IMR-90 (cell line): ENCODE measurements at regions not wholly inside any gene's neighbourhood (a gene's known extent, or its start where the extent isn't known, plus 50 kb on each side); places are given as distances from the start of the nearest gene placed in this dataset.

Experiments
- ATAC-seq: fragments of 200-7000 bp; cut with Tn5 transposase; 2 replicates; pipeline ENCODE4 v1.9.1; 2020; ENCODE audit warnings: low read depth, mild to moderate bottlenecking, moderate library complexity
- BruUV-seq: library from RNA; stranded (reverse); fragments of 400-500 nt; replicated peaks from 2 replicates; lab custom pipeline; 2021; lab: Mats Ljungman, UMichigan
- CTCF ChIA-PET: fragments of 300-600 bp; formaldehyde crosslinking; extraction: SDS; loops from one replicate; lab custom pipeline; 2021; ENCODE audit warnings: antibody characterized with exemption; lab: Yijun Ruan, JAX
- POLR2A ChIA-PET: fragments of 300-600 bp; sonication (Branson Sonifier 250); formaldehyde crosslinking; loops from one replicate; lab custom pipeline; 2022; ENCODE audit warnings: antibody characterized with exemption; ENCODE audit not compliant: unreplicated experiment; lab: Charles Lee
- DNase-seq: peaks from one replicate; pipeline ENCODE4 v3.0.0; 2013
- H2AFZ ChIP-seq: replicated peaks from 2 replicates; pipeline ENCODE3; 2013; ENCODE audit warnings: low read length, mild to moderate bottlenecking; ENCODE audit not compliant: poor library complexity
- H2AK5ac ChIP-seq: 2 replicates; pipeline ENCODE4 v1.6.1; 2013; ENCODE audit warnings: low read depth, low read length, inconsistent platforms
- H2AK9ac ChIP-seq: replicated peaks from 2 replicates; pipeline ENCODE3; 2013; ENCODE audit warnings: mild to moderate bottlenecking, low read depth, low read length, moderate library complexity; ENCODE audit not compliant: poor library complexity
- H2BK120ac ChIP-seq: 2 replicates; pipeline ENCODE4 v1.6.1; 2013; ENCODE audit warnings: low read depth, low read length, inconsistent platforms
- H2BK15ac ChIP-seq: 3 replicates; pipeline ENCODE4 v1.6.1; 2013; ENCODE audit warnings: low read depth, low read length, inconsistent platforms
- H2BK20ac ChIP-seq: 2 replicates; pipeline ENCODE4 v1.6.1; 2013; ENCODE audit warnings: low read depth, mild to moderate bottlenecking, inconsistent platforms, low read length, moderate library complexity
- H2BK5ac ChIP-seq: 2 replicates; pipeline ENCODE4 v1.6.1; 2013; ENCODE audit warnings: mild to moderate bottlenecking, low read depth, low read length, inconsistent platforms; ENCODE audit not compliant: poor library complexity, severe bottlenecking
- H3K14ac ChIP-seq: replicated peaks from 2 replicates; pipeline ENCODE4 v1.6.1; 2013; ENCODE audit warnings: low read depth, low read length, inconsistent platforms
- H3K18ac ChIP-seq: 2 replicates; pipeline ENCODE4 v1.6.1; 2013; ENCODE audit warnings: low read depth, low read length, control low read depth
- H3K23ac ChIP-seq: 2 replicates; pipeline ENCODE4 v1.6.1; 2013; ENCODE audit warnings: low read depth, low read length, inconsistent platforms
- H3K27ac ChIP-seq: 2 replicates; pipeline ENCODE4 v1.5.1; 2013; ENCODE audit warnings: mild to moderate bottlenecking, control low read depth, low read length; ENCODE audit not compliant: insufficient read depth
- H3K27me3 ChIP-seq: 2 replicates; pipeline ENCODE4 v1.6.1; 2013; ENCODE audit warnings: low read length; ENCODE audit not compliant: control insufficient read depth, insufficient read depth
- H3K36me3 ChIP-seq: 2 replicates; pipeline ENCODE4 v1.6.1; 2013; ENCODE audit warnings: low read length, mixed read lengths; ENCODE audit not compliant: control insufficient read depth, insufficient read depth
- H3K4ac ChIP-seq: 2 replicates; pipeline ENCODE4 v1.6.1; 2013; ENCODE audit warnings: low read depth, low read length, inconsistent platforms
- H3K4me1 ChIP-seq: 2 replicates; pipeline ENCODE4 v1.6.1; 2013; ENCODE audit warnings: low read length, mixed read lengths; ENCODE audit not compliant: control insufficient read depth, insufficient read depth
- H3K4me2 ChIP-seq: 2 replicates; pipeline ENCODE4 v1.6.1; 2013; ENCODE audit warnings: low read depth, mild to moderate bottlenecking, control low read depth, low read length, moderate library complexity
- H3K4me3 ChIP-seq: 2 replicates; pipeline ENCODE4 v1.5.1; 2013; ENCODE audit warnings: low read depth, mild to moderate bottlenecking, control low read depth, low read length, moderate library complexity; ENCODE audit not compliant: insufficient read depth
- H3K56ac ChIP-seq: 2 replicates; pipeline ENCODE4 v1.6.1; 2013; ENCODE audit warnings: low read length, inconsistent platforms; ENCODE audit not compliant: insufficient read depth; ENCODE audit errors: extremely low read depth
- H3K79me1 ChIP-seq, 2 experiments: 2 replicates each; pipeline ENCODE4 v1.6.1; 2013; ENCODE audit warnings: low read length in 2 of 2, inconsistent platforms in 1 of 2, low read depth in 1 of 2
- H3K9ac ChIP-seq: 2 replicates; pipeline ENCODE4 v1.6.1; 2013; ENCODE audit warnings: low read depth, low read length, control low read depth
- H3K9me1 ChIP-seq: 2 replicates; pipeline ENCODE4 v1.6.1; 2013; ENCODE audit warnings: low read length, inconsistent platforms; ENCODE audit not compliant: insufficient read depth
- H3K9me3 ChIP-seq: 2 replicates; pipeline ENCODE4 v1.6.1; 2013; ENCODE audit warnings: low read length; ENCODE audit not compliant: control insufficient read depth, insufficient read depth
- H4K20me1 ChIP-seq: 2 replicates; pipeline ENCODE4 v1.6.1; 2013; ENCODE audit warnings: low read length, inconsistent platforms; ENCODE audit not compliant: insufficient read depth
- H4K5ac ChIP-seq: 2 replicates; pipeline ENCODE4 v1.6.1; 2013; ENCODE audit warnings: mild to moderate bottlenecking, low read depth, low read length, control low read depth
- H4K8ac ChIP-seq, 2 experiments: 2 replicates each; pipeline ENCODE4 v1.6.1; 2013; ENCODE audit warnings: low read depth in 2 of 2, low read length in 2 of 2, control low read depth in 1 of 2, inconsistent platforms in 1 of 2
- H4K91ac ChIP-seq: 2 replicates; pipeline ENCODE4 v1.6.1; 2013; ENCODE audit warnings: low read depth, low read length, inconsistent platforms; ENCODE audit not compliant: insufficient read depth
- BHLHE40 ChIP-seq: fragments of 150-350 bp; IDR thresholded peaks from 2 replicates; pipeline ENCODE4 v1.6.1; 2016; ENCODE audit warnings: mild to moderate bottlenecking, low read depth, low read length
- CEBPB ChIP-seq: IDR thresholded peaks from 2 replicates; pipeline ENCODE4 v1.6.1; 2012; ENCODE audit warnings: low read depth, low read length, improper control_type of control experiment
- CHD1 ChIP-seq: IDR thresholded peaks from 2 replicates; pipeline ENCODE4 v1.6.1; 2012; ENCODE audit warnings: low read depth, low read length, improper control_type of control experiment
- FOS ChIP-seq: fragments of 150-350 bp; IDR thresholded peaks from 2 replicates; pipeline ENCODE4 v1.6.1; 2016; ENCODE audit warnings: low read depth, low read length
- MAFK ChIP-seq: IDR thresholded peaks from 2 replicates; pipeline ENCODE4 v1.6.1; 2012; ENCODE audit warnings: low read depth, low read length, improper control_type of control experiment
- MAZ ChIP-seq: IDR thresholded peaks from 2 replicates; pipeline ENCODE4 v1.6.1; 2012; ENCODE audit warnings: low read depth, mild to moderate bottlenecking, low read length, improper control_type of control experiment, moderate library complexity, borderline replicate concordance
- MXI1 ChIP-seq: IDR thresholded peaks from 2 replicates; pipeline ENCODE4 v1.6.1; 2012; ENCODE audit warnings: low read depth, mild to moderate bottlenecking, low read length, moderate library complexity, borderline replicate concordance
- NFE2L2 ChIP-seq: fragments of 150-350 bp; IDR thresholded peaks from 2 replicates; pipeline ENCODE4 v1.6.1; 2016; ENCODE audit warnings: low read depth, mild to moderate bottlenecking, low read length
- POLR2A ChIP-seq: IDR thresholded peaks from 2 replicates; pipeline ENCODE4 v1.6.1; 2012; ENCODE audit warnings: mild to moderate bottlenecking, low read depth, low read length
- RAD21 ChIP-seq: IDR thresholded peaks from 2 replicates; pipeline ENCODE4 v1.6.1; 2012; ENCODE audit warnings: low read length, improper control_type of control experiment
- RCOR1 ChIP-seq: IDR thresholded peaks from 2 replicates; pipeline ENCODE4 v1.6.1; 2012; ENCODE audit warnings: mild to moderate bottlenecking, low read length, improper control_type of control experiment; ENCODE audit not compliant: insufficient replicate concordance
- RFX5 ChIP-seq: IDR thresholded peaks from 2 replicates; pipeline ENCODE4 v1.8.0; 2012; ENCODE audit warnings: low read depth, mild to moderate bottlenecking, low read length, moderate library complexity
- SMC3 ChIP-seq: fragments of 150-350 bp; IDR thresholded peaks from 2 replicates; pipeline ENCODE4 v1.6.1; 2016; ENCODE audit warnings: low read depth, mild to moderate bottlenecking, antibody characterized with exemption, low read length, moderate library complexity
- WGBS, 2 experiments: methylation state at CpG; one replicate each; pipeline versions ENCODE4 v1.1.5 to v1.1.7; 2013; ENCODE audit warnings: missing lambda C conversion rate in 2 of 2; ENCODE audit not compliant: insufficient read length in 1 of 2; ENCODE audit errors: extremely low coverage in 2 of 2; 5-methylcytosine and 5-hydroxymethylcytosine counted together
- dilution Hi-C: fragments of 300-500 bp; cut with HindIII; formaldehyde crosslinking; loops from one replicate; pipeline ENCODE4 v1.14.3; 2018; ENCODE audit warnings: low sequenced_read_pairs; ENCODE audit not compliant: unreplicated experiment
- in situ Hi-C: fragments of 300-500 bp; cut with MboI; formaldehyde crosslinking; loops from 3 replicates; pipeline ENCODE4 v1.14.3; 2019; ENCODE audit warnings: low sequenced_read_pairs, inconsistent platforms, mixed read lengths
- intact Hi-C: fragments of 100-400 bp; cut with micrococcal nuclease; formaldehyde crosslinking; loops from 2 replicates; pipeline ENCODE4 v1.10.0; 2022
- TF ChIP-seq, protein P1 (sequence below): conservative IDR thresholded peaks from 2 replicates; pipeline ENCODE4 v1.5.1; 2012; ENCODE audit warnings: mild to moderate bottlenecking, low read depth, low read length, improper control_type of control experiment
- TF ChIP-seq, protein P2 (sequence below): fragments of 150-350 bp; IDR thresholded peaks from 2 replicates; pipeline ENCODE4 v1.6.1; 2016; ENCODE audit warnings: low read depth, mild to moderate bottlenecking, low read length, moderate library complexity, borderline replicate concordance
- TF ChIP-seq, protein P3 (sequence below): fragments of 150-350 bp; IDR thresholded peaks from 2 replicates; pipeline ENCODE4 v1.6.1; 2017; ENCODE audit warnings: mild to moderate bottlenecking, antibody characterized with exemption, low read length, low read depth

DNA sequence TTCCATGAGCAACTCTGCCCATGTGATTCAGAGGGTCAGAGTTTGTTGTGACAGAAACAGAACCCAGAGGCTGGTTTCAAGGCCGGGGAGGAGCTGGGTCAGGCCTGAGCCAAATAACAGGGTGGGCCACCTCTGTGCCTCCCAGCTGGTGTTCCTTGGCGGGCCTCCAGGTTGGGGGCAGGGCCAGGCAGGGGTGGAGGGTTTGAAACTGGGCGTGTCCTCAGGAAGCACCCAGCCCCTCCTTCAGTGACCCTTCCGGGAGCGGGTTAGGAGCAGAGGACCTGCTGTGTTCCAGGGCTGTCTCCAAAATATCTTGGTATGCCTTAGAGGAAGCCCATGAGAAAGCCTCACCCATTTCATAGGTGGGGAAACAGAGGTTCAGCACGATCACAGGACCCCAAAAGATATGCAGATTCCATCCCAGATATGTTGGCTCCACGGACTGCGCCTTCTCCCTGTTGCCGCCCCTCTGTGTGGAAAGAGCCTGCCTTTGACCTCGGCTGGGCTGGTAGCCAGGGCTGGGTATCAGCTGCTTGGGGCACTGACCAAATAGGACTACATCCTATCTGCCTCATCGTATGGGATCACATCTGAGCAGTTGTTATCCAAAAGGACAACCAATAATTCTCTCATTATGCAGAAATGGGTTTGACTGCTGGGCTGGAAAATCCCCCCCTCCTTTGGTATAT, 74.8 kb upstream of the GLI2 start:
- Histone ChIP-seq H2BK15ac (no peak overlapping the region), H3K9me1 (no peaks in the 10 kb centered on the region; the same call in 1 of the 2 replicates), H3K4me3 (no peak overlapping the region), H3K23ac (no peak overlapping the region), H3K9ac (no peak overlapping the region), H3K4me1 (0 out of 2 replicates have a peak, but pooled peaks cover 1% of the 10 kb centered on the region), H4K91ac (no peak overlapping the region), H3K79me1 (no peaks in the 10 kb centered on the region), H3K18ac (no peak overlapping the region), H3K27me3 (peaks cover 5% of the 10 kb centered on the region; the same call in 1 of the 2 replicates), H4K8ac (no peak overlapping the region), H3K4ac (no peak overlapping the region), H4K5ac (no peak overlapping the region), H2BK5ac (no peak overlapping the region), H2BK120ac (no peak overlapping the region), H2AK9ac (no peak overlapping the region), H2AK5ac (no peak overlapping the region), H3K14ac (no peak overlapping the region), H2AFZ (no peak overlapping the region), H3K36me3 (no peaks in the 10 kb centered on the region), H3K27ac (no peak overlapping the region), H3K56ac (no peak overlapping the region), H3K4me2 (no peak overlapping the region), H3K9me3 (peaks cover 11% of the 10 kb centered on the region), H2BK20ac (no peak overlapping the region), H4K20me1 (no peaks in the 10 kb centered on the region)
- CTCF ChIA-PET, result no interaction called here
- intact Hi-C loops, result no loop called here
- no peak for TF ChIP-seq SMC3
- TF ChIP-seq MAZ, result no peak
- TF ChIP-seq CHD1, result no peak
- no peak for TF ChIP-seq POLR2A
- TF ChIP-seq, protein P1, sequence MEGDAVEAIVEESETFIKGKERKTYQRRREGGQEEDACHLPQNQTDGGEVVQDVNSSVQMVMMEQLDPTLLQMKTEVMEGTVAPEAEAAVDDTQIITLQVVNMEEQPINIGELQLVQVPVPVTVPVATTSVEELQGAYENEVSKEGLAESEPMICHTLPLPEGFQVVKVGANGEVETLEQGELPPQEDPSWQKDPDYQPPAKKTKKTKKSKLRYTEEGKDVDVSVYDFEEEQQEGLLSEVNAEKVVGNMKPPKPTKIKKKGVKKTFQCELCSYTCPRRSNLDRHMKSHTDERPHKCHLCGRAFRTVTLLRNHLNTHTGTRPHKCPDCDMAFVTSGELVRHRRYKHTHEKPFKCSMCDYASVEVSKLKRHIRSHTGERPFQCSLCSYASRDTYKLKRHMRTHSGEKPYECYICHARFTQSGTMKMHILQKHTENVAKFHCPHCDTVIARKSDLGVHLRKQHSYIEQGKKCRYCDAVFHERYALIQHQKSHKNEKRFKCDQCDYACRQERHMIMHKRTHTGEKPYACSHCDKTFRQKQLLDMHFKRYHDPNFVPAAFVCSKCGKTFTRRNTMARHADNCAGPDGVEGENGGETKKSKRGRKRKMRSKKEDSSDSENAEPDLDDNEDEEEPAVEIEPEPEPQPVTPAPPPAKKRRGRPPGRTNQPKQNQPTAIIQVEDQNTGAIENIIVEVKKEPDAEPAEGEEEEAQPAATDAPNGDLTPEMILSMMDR, result no peak
- no peak for TF ChIP-seq FOS
- TF ChIP-seq, protein P2, sequence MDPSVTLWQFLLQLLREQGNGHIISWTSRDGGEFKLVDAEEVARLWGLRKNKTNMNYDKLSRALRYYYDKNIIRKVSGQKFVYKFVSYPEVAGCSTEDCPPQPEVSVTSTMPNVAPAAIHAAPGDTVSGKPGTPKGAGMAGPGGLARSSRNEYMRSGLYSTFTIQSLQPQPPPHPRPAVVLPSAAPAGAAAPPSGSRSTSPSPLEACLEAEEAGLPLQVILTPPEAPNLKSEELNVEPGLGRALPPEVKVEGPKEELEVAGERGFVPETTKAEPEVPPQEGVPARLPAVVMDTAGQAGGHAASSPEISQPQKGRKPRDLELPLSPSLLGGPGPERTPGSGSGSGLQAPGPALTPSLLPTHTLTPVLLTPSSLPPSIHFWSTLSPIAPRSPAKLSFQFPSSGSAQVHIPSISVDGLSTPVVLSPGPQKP, result no peak
- no peak for TF ChIP-seq CEBPB
- no peak for TF ChIP-seq MAFK
- TF ChIP-seq RFX5, result no peak
- no peak for TF ChIP-seq BHLHE40
- TF ChIP-seq RCOR1, result no peak
- TF ChIP-seq, protein P3, sequence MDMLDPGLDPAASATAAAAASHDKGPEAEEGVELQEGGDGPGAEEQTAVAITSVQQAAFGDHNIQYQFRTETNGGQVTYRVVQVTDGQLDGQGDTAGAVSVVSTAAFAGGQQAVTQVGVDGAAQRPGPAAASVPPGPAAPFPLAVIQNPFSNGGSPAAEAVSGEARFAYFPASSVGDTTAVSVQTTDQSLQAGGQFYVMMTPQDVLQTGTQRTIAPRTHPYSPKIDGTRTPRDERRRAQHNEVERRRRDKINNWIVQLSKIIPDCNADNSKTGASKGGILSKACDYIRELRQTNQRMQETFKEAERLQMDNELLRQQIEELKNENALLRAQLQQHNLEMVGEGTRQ, result no peak
- no peak for TF ChIP-seq NFE2L2
- TF ChIP-seq RAD21, result no peak
- TF ChIP-seq MXI1, result no peak
- 35% methylated on average over 4 of the region's 11 CpGs; no CpG with 5 or more reads in 1 of the 2 experiments for WGBS, 2 experiments
- BruUV-seq, result no TSS peak
- in situ Hi-C loops, result no loop called here
- DNase-seq, result no peak
- no peak for ATAC-seq
- POLR2A ChIA-PET, result no interaction called here
- dilution Hi-C loops, result no loop called here
